ENCODE measurements at regions not wholly inside any gene's neighbourhood (a gene's known extent, or its start where the extent isn't known, plus 50 kb on each side); places are given as distances from the start of the nearest gene placed in this dataset.

GRCh38 chrX:33949300-33949699 is 182.8 kb downstream of the FAM47A start:
- TF ChIP-seq CTCF (conservative IDR thresholded peaks at IDR 0.05; ENCODE audit: low read depth, low read length) = no peak
- TF ChIP-seq RFX5 (IDR thresholded peaks at IDR 0.05; ENCODE audit: low read depth, low read length) = no peak
- no peak for TF ChIP-seq USF2 (IDR thresholded peaks at IDR 0.05; ENCODE audit: low read depth, low read length)
- no peak for TF ChIP-seq RCOR1 (IDR thresholded peaks at IDR 0.05; ENCODE audit: insufficient replicate concordance, low read length)
- TF ChIP-seq BHLHE40 (IDR thresholded peaks at IDR 0.05; ENCODE audit: low read depth, low read length) = no peak
- no peak for TF ChIP-seq CHD1 (IDR thresholded peaks at IDR 0.05; ENCODE audit: low read depth, low read length)

Data from IMR-90 (cell line).